ENCODE measurements at regions not wholly inside any gene's neighbourhood (a gene's known extent, or its start where the extent isn't known, plus 50 kb on each side); places are given as distances from the start of the nearest gene placed in this dataset.

DNA sequence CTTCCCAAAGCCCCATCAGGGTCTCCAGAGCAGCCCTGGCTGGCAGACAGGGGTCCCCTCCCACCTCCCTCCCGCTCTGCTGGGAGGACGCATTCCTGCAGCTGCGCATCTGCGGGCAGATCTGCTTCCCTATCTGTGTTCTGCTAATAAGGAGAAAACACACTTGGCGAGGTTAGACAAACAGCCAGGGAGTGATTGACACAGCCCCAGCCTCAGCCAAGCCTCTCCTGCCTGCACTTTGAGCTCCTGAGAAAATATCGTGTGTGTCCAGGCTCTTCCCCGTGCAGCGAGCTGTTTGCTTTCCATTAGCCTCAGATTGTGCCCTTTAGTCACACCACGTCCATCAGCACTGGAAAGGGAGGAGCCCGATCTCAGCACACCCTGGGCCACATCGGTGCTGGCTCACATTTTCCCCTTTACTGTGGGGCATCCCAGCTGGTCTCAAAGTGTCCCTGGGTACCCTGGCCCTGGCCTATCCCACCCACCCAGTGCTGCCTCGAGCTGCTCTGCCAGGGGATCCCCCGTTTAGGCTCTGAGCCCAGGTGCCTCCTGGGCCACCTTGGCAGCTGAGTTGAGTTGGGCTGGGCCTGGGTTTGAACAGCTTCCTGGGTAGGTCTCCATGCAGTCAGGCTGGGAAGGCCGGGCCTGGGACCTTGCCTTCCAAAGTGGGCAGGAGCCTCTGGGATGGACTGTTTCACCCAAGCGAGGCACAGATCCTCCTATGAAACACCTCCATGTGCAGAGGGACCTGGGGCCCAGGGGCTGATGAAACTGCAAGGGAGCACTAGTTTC, 61.1 kb downstream of the BARX1 start:
- TF ChIP-seq SPI1 (IDR thresholded peaks at IDR 0.05; ENCODE audit: borderline replicate concordance, insufficient read depth, low read depth, low read length) (no peak), NR2F1 (conservative IDR thresholded peaks at IDR 0.05) (no peak), NBN (IDR thresholded peaks at IDR 0.05) (no peak), SUPT20H (IDR thresholded peaks at IDR 0.05; ENCODE audit: borderline replicate concordance, control insufficient read depth, low read depth, low read length) (no peak)
- TF ChIP-seq, protein P1, sequence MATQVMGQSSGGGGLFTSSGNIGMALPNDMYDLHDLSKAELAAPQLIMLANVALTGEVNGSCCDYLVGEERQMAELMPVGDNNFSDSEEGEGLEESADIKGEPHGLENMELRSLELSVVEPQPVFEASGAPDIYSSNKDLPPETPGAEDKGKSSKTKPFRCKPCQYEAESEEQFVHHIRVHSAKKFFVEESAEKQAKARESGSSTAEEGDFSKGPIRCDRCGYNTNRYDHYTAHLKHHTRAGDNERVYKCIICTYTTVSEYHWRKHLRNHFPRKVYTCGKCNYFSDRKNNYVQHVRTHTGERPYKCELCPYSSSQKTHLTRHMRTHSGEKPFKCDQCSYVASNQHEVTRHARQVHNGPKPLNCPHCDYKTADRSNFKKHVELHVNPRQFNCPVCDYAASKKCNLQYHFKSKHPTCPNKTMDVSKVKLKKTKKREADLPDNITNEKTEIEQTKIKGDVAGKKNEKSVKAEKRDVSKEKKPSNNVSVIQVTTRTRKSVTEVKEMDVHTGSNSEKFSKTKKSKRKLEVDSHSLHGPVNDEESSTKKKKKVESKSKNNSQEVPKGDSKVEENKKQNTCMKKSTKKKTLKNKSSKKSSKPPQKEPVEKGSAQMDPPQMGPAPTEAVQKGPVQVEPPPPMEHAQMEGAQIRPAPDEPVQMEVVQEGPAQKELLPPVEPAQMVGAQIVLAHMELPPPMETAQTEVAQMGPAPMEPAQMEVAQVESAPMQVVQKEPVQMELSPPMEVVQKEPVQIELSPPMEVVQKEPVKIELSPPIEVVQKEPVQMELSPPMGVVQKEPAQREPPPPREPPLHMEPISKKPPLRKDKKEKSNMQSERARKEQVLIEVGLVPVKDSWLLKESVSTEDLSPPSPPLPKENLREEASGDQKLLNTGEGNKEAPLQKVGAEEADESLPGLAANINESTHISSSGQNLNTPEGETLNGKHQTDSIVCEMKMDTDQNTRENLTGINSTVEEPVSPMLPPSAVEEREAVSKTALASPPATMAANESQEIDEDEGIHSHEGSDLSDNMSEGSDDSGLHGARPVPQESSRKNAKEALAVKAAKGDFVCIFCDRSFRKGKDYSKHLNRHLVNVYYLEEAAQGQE (IDR thresholded peaks at IDR 0.05; ENCODE audit: low read depth, low read length), result no peak
- ChIA-PET CTCF (no interaction called here), POLR2A (no interaction called here), SMC1A (ENCODE audit: uncharacterized antibody, unreplicated experiment) (no interaction called here), RAD21 (ENCODE audit: unreplicated experiment) (no interaction called here)
- FAIRE-seq (no peak), ATAC-seq (no peak), DNase-seq (ENCODE audit: low read depth, low spot score) (no peak)
- Histone ChIP-seq H3K36me3 (ENCODE audit: control insufficient read depth in 2 of 2, insufficient read depth in 2 of 2, low read length in 1 of 2) (no peaks in the 10 kb centered on the region), H3K9ac (ENCODE audit: control insufficient read depth, insufficient read depth, low read length) (no peak overlapping the region), H3K4me1 (ENCODE audit: control insufficient read depth, insufficient read depth, low read length) (no peaks in the 10 kb centered on the region), H3K79me2 (ENCODE audit: control insufficient read depth, insufficient read depth, low read length) (no peaks in the 10 kb centered on the region), H2AFZ (ENCODE audit: control insufficient read depth, low read depth, low read length) (no peak overlapping the region), H3K4me2 (ENCODE audit: control insufficient read depth, insufficient read depth) (no peak overlapping the region), H4K20me1 (ENCODE audit: control insufficient read depth, insufficient read depth) (no peaks in the 10 kb centered on the region), H3K27ac (ENCODE audit: control insufficient read depth, insufficient read depth) (no peak overlapping the region), H3K4me3 (no peak overlapping the region), H3K27me3 (replicated peaks in 1 of 2; ENCODE audit: control insufficient read depth in 2 of 2, insufficient read depth in 2 of 2, low read length in 1 of 2) (no peaks in the 10 kb centered on the region), H3K9me3 (replicated peaks; ENCODE audit: control insufficient read depth, insufficient read depth, low read length) (peaks cover 4% of the 10 kb centered on the region; the same call in 1 of the 3 replicates)
- 31% methylated on average over 15 of the region's 15 CpGs for WGBS (ENCODE audit: insufficient coverage, insufficient replicate concordance, low lambda C conversion rate, missing lambda C conversion rate)
- BruUV-seq (replicated peaks), result no TSS peak
- intact Hi-C loops (cut with micrococcal nuclease; ENCODE audit: unreplicated experiment) (no loop called here), in situ Hi-C loops (cut with MboI) (no loop called here)
